ENCODE measurements at regions not wholly inside any gene's neighbourhood (a gene's known extent, or its start where the extent isn't known, plus 50 kb on each side); places are given as distances from the start of the nearest gene placed in this dataset.
A peak's percentile ranks its signal among the peaks of the same experiment; 100 is the strongest.

- no peak overlapping the region for H3K27ac ChIP-seq
- no peak overlapping the region for H3K4me3 ChIP-seq (ENCODE audit: low read depth, low read length)
Measured at GRCh38 chr13:34749046-34749445, 193.0 kb upstream of the NBEA start.

DNA sequence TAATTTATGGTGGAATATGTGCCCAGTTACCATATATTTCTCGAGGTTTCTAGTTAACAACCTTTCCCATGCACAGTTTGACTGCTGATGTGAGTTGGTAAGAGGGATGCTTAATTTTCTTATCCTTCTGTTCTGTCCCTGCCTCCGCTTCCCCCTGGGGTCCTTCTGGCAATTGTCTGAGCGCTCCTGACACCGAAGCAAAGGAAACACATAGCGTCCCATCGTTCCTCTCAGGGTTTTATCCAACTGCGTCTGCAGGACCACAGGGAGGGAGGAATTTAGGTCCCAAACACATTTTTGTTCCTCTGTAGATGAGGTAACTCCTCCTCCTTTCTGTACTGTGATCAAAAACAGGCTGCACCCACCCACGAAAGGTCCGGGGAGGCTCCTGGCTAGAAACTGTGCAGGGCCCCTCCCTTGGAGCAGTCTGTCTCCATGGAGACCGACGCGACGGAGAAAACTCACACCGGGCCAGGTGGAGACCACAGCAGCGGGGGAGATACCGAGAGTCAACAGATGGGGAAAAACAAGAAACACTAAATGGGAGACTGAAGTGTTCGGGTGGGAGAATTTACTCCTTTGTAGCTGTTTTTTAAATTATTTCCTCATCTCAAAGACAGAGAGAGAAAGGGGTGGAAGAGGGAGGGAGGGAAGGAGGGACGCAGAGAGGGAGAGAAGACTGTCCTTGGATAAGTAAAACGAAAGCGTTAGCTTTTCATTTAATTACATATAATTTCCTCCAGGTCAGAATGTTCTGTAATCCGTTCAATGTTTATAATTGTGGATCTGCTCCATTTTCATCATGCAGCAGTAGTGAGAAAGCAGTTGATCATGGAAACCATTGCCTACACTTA lies 191.8 kb upstream of the NBEA start:
- Histone ChIP-seq H3K4me3 (ENCODE audit: low read depth, low read length) (no peak overlapping the region), H2AFZ (peak overlapping the region; percentile 16), H3K27me3 (ENCODE audit: control insufficient read depth, insufficient read depth, low read length) (no peaks in the 10 kb centered on the region), H3K4me2 (ENCODE audit: low read length) (peak overlapping the region; percentile 15), H3K36me3 (ENCODE audit: control insufficient read depth, insufficient read depth, low read length) (no peaks in the 10 kb centered on the region), H3K27ac (no peak overlapping the region), H3K79me2 (no peaks in the 10 kb centered on the region), H3K9ac (no peak overlapping the region), H3K9me3 (ENCODE audit: control insufficient read depth, low read length) (no peaks in the 10 kb centered on the region), H3K4me1 (no peaks in the 10 kb centered on the region)
- TF ChIP-seq, protein P1, sequence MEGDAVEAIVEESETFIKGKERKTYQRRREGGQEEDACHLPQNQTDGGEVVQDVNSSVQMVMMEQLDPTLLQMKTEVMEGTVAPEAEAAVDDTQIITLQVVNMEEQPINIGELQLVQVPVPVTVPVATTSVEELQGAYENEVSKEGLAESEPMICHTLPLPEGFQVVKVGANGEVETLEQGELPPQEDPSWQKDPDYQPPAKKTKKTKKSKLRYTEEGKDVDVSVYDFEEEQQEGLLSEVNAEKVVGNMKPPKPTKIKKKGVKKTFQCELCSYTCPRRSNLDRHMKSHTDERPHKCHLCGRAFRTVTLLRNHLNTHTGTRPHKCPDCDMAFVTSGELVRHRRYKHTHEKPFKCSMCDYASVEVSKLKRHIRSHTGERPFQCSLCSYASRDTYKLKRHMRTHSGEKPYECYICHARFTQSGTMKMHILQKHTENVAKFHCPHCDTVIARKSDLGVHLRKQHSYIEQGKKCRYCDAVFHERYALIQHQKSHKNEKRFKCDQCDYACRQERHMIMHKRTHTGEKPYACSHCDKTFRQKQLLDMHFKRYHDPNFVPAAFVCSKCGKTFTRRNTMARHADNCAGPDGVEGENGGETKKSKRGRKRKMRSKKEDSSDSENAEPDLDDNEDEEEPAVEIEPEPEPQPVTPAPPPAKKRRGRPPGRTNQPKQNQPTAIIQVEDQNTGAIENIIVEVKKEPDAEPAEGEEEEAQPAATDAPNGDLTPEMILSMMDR (IDR thresholded peaks at IDR 0.05): no peak

More at GRCh38 chr13:34749046-34749445, 193.0 kb upstream of the NBEA start:
- H3K9ac ChIP-seq: no peak overlapping the region
- H3K36me3 ChIP-seq (ENCODE audit: control insufficient read depth, insufficient read depth, low read length): no peaks in the 10 kb centered on the region
- no peaks in the 10 kb centered on the region for H3K79me2 ChIP-seq
- no peaks in the 10 kb centered on the region for H3K27me3 ChIP-seq (ENCODE audit: control insufficient read depth, insufficient read depth, low read length)
- peak overlapping the region; percentile 5 for H2AFZ ChIP-seq
- TF ChIP-seq, protein P1 (IDR thresholded peaks at IDR 0.05): no peak
- no peaks in the 10 kb centered on the region for H3K9me3 ChIP-seq (ENCODE audit: control insufficient read depth, low read length)
- H3K4me2 ChIP-seq (ENCODE audit: low read length): no peak overlapping the region
- H3K4me1 ChIP-seq: no peaks in the 10 kb centered on the region

DNA sequence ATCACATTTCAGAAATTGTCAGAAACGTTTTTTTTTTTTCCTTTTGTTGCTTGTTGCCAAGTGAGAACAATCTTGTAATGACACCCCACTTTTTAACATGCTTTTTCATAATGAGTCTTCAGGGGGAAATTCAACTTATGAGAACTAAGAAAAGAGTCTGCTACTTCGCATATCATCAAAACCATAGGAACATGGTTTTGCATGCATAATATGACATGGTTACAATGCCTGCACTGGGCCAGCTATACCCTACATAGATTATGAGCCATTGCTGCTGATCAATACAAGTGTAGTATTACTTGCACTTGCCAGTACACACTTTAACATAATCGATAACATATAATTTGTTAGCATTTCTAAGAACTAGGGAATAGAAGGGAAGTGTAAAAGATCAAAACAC lies 191.0 kb upstream of the NBEA start:
- Histone ChIP-seq H3K9me3 (ENCODE audit: control insufficient read depth, low read length) (no peaks in the 10 kb centered on the region), H3K27me3 (ENCODE audit: control insufficient read depth, insufficient read depth, low read length) (no peaks in the 10 kb centered on the region), H3K4me1 (no peaks in the 10 kb centered on the region), H3K4me3 (ENCODE audit: low read depth, low read length) (no peak overlapping the region), H2AFZ (no peak overlapping the region), H3K27ac (no peak overlapping the region), H3K9ac (no peak overlapping the region), H3K36me3 (ENCODE audit: control insufficient read depth, insufficient read depth, low read length) (no peaks in the 10 kb centered on the region), H3K4me2 (ENCODE audit: low read length) (no peak overlapping the region), H3K79me2 (no peaks in the 10 kb centered on the region)
- TF ChIP-seq, protein P1 (IDR thresholded peaks at IDR 0.05): no peak

GRCh38 chr13:34751492-34751891 lies 190.6 kb upstream of the NBEA start:
- H3K27ac ChIP-seq: no peak overlapping the region
- H3K9me3 ChIP-seq (ENCODE audit: control insufficient read depth, low read length): no peaks in the 10 kb centered on the region

More at GRCh38 chr13:34751492-34751891, 190.6 kb upstream of the NBEA start:
- Histone ChIP-seq H3K27me3 (ENCODE audit: control insufficient read depth, insufficient read depth, low read length) (no peaks in the 10 kb centered on the region), H3K4me2 (ENCODE audit: low read length) (no peak overlapping the region), H2AFZ (no peak overlapping the region), H3K4me1 (no peaks in the 10 kb centered on the region), H3K9ac (no peak overlapping the region), H3K36me3 (ENCODE audit: control insufficient read depth, insufficient read depth, low read length) (no peaks in the 10 kb centered on the region), H3K79me2 (no peaks in the 10 kb centered on the region), H3K4me3 (ENCODE audit: low read depth, low read length) (no peak overlapping the region)
- TF ChIP-seq, protein P1 (IDR thresholded peaks at IDR 0.05): no peak
